ENCODE measurements at regions not wholly inside any gene's neighbourhood (a gene's known extent, or its start where the extent isn't known, plus 50 kb on each side); places are given as distances from the start of the nearest gene placed in this dataset.
"Not testable (repeated sequence)": the region's sequence is repeated elsewhere in the genome, so short reads cannot be mapped to it uniquely, and the experiment has no call there.

DNA sequence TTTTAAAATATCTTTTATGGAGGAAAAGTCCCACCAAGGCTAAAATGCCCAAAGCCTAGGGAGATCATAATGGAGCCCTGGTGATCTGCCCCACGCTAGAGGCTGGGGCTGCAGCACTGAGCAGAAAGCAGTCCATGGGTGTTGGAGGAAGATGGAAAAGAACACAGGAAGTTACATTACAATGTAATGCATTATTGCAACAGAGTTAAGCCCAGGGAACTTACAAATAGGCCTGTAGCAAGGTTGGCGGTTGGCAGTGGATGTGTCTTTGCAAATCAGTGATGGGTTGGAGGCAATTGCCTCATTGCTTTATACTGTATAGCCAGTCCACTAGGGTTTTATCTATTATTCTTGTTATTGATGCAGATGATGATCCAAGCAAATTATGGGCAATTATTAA, 399.9 kb downstream of the NDFIP2 start:
- no peak for DNase-seq (ENCODE audit: low read depth, low spot score)

DNA sequence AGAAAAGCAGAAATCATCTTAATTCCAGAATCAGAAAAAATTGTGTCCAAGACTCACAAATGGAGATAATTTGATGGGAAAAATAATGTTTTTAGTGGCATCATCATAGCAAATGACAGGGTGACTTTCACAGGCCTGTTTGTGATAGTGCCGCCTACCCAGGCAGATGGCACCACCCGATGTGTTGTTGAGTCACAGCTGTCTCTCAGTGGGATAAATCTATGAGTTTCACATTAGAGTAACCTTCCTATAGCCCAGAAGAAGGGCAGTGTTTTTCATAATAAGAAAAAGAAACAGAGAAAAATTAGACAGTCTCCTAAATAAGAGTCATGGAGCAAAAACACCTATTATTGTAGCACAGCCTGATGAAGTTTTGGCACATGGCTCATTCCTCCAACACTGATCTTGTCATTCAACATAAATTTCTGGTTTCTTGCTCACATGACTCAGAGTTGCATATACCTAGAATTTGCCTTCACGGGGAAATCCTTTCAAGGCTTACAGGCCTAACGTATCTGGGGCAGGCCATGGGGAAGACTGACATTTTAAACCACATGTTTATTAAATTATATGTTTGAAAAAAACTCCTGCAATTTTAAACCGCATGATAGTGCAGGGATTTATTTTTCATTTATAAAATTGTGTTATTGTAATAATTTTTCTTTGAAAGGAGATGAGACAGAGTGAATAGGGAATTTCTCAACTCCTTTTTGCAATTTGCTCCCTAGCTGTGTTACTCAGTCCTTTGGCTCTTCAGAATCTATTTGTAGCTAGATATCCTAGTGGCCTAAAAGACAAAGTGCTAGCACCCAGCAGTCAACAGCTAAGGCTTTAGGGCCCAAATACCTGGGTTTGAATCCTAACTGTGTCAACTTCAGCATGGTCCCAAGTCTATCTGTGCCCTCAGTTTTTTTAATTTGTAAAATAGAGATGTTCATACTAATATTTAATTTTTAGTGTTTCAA, 393.7 kb downstream of the NDFIP2 start:
- no peak for DNase-seq (ENCODE audit: low read depth, low spot score)

DNA sequence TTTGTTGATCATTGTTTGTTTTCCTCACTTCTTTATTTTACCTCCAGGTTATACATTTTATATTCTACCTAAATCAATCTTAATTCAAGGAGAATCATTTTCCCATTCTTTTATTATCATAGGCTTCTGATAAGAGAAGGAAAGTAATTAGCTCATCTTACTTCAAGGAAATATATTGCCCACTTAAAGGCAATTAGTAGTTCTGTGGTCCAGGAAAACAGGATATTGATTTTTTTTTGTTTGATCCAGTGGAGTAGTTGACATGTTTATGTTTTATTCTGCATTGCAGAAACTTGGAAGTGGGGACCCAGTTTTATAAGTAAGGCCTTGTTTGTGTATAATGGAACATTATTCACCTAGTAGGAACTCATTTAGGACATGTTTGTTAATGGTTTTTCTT, 390.6 kb downstream of the NDFIP2 start:
- no peak for DNase-seq (ENCODE audit: low read depth, low spot score)

DNA sequence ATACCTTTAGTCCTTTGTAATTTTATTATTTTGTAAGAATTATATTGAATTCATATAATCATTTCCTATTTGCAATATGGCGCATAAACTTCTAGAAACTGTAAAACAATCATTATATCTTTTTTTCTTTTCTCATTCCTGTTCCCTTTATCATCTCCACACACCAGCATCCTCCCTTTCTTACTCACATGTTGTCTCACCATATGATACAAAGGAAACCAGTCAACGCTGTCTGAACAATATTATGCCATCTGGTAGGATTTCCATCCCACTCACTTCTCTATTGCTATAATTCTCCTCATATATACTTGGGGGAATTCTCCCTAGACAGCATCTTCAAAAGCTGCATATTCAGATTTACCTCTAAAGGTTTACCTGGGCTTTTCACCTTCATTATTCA, 389.8 kb downstream of the NDFIP2 start:
- no peak for DNase-seq (ENCODE audit: low read depth, low spot score)

DNA sequence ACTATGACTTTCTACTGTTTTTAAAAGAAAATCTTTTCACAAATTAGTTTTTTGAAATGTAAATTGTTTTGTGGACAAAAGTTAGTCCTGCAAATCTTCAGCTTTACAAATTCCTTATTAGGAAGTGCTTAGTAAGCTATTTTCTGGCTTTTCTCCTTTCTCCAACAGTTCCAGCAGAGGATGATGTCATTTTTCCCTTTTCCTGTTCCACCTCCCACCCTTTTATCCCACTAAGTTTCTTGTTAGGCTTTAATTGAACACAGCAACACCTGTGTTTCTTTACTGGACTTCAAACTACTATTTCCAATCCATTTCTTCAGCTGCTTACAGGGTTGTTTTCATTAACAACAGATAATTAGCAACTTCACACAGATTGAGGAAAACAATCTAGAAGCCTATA, 389.2 kb downstream of the NDFIP2 start:
- DNase-seq (ENCODE audit: low read depth, low spot score): peak; percentile 39

DNA sequence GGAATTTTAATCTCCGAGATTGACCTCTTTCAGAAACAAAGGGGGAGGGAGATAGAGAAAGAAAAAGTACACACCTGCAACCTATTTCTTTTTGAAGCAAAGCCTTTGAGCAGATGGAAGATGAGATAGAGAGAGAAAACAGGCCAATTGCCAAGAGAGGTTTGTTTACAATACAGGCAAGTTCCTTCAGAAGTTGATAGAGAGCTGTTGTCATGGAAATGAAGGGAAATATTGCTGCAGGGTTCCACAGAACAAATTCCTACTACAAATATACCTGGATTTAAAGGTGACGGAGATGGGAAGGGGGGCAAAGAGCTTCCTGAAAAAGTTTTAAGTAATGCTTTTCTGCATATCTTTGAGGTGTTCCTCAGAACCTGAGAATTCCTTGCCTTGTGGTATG, 388.4 kb downstream of the NDFIP2 start:
- peak; percentile 67 for DNase-seq (ENCODE audit: low read depth, low spot score)

DNA sequence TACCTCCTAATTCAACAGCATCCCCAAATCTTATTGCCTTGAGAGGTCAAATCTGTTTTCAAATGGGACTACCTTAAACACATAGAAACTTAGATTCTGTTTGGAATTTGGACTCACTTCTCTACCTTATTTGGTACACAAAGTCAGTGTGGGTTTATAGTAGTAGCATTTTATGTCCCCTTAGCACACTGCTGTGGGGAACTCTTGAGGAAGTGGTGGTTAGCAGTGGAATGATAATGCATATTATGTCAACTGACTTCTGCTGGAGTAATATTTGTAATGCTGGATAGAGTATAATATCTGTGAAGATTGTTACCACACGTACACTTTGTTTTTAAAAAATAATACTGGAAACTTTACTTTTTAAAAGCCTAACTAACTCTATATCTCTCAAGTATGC, 386.3 kb downstream of the NDFIP2 start:
- no peak for DNase-seq (ENCODE audit: low read depth, low spot score)

DNA sequence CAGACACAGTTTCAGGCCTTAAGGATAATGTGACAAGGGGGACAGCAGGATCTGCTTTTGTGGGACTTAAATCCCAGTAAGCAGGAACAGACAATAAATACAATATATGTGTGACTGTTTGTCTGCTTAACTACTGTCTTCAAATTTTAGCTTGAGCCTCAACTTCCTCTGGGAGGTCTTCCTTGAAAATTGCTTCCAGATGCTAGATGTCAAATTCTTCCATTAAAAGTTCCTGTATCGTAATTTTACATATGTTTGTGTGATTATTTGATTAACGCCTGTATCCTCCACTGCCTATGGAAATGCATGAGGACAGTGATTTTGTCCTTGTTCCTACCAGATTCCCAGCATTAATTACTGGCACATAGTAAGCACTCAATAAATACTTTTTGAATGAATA, 385.5 kb downstream of the NDFIP2 start:
- no peak for DNase-seq (ENCODE audit: low read depth, low spot score)

DNA sequence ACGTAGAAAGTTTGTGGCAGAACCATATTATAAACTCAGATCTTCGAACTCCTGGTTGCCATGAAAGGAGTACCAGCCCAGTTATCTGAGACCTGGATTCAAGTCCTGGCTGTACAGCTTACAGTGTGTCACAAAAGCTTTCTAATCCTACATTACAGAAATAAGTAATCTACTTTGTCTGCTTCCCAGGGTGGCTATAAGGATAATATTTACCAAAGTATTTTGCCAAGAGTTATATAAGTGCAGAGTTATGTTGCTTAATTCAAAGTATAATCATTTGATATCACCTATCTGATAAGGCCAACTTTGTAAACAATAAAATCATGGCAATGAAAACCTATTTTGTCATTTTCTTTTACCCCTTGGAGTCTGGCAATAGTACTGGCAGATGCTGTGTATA, 381.6 kb downstream of the NDFIP2 start:
- no peak for DNase-seq (ENCODE audit: low read depth, low spot score)

DNA sequence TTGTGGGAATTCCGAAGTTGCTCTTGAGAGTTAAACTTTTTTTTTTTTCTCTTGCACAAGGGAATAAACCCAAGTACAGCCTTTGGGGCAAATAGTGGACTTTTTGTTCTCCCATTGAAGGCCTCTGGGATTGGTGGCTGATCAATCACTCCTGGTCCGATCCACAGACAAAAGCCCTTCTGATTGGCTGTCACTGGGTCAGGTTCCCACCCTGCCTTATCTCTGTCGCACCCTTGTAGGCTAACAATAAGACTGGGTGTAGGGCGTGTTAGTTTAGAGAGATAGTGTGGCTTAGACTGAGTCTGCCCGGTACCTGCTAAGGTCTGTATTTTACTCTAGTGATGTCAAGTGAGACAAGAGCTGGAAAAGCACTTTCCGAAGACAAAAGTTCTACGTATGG, 380.8 kb downstream of the NDFIP2 start:
- DNase-seq (ENCODE audit: low read depth, low spot score): no peak

DNA sequence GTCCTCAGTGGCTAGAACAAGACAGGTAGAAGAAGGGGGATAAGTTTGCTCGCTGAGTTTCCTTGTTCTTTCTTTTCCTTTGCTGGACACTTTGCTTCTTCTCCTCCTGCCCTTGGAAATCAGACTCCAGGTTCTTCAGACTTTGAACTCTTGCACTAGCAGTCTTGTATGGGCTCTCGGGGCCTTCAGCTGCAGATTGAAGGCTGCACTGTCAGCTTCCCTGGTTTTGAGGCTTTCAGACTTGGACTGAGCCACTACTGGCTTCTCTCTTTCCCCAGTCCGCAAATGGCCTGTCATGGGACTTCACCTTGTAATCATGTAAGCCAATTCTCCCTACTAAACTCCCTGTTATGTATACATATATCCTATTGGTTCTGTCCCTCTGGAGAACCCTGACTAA, 379.8 kb downstream of the NDFIP2 start:
- no peak for DNase-seq (ENCODE audit: low read depth, low spot score)

DNA sequence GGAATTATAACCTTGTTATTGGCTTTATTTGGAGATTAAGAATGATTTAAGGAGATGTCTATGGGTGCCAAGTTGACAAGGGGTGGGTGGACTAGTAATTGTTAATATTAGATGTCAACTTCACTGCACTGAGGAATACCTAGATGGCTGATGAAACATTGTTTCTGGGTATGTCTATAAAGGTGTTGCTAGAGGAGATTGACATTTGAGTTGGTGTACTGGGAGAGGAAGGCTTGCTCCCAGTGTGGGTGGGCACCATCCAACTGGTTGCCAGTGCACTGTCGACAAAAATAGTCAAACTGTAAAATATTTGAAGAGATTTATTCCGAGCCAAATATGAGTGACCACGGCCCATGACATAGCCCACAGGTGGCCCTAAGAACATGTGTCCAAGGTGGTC, 378.8 kb downstream of the NDFIP2 start:
- no peak for DNase-seq (ENCODE audit: low read depth, low spot score)

DNA sequence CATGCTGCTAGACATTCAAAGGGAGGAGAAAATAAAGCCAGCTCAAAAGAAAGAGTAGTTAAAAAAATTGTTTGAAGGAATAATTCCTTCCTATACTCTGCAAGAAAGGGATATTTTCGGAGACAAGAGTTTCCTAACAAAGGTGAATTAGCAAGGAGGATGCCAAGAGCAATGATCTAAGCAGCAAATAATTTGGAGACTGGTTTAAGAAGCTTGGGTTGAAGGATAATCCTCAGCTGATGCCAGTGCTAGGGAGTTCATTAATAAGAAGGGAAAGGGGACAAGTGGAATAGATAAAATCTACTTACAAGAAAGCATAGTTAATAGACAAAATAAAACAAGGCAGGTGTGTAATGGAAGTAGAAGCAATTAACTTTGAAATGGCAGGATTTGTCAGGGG, 372.3 kb downstream of the NDFIP2 start:
- DNase-seq (ENCODE audit: low read depth, low spot score): no peak

DNA sequence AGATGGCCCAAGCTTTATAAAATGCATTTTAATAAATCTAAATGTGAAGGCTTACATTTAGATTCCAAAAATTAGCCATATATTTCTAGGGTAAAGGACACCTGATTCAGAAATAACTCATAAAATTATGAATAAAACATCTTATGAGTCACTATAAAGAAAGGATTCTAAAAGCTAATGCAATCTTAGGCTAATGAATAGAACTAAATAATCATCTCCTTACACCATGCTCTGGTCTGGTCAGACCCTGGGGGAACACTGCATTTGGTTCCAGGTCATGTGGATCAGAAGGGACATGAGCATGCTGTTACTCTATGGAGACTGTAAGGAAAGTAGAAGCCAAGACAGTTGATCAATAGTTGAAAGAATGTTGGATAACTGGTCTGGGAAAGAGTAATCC, 370.4 kb downstream of the NDFIP2 start:
- DNase-seq (ENCODE audit: low read depth, low spot score): no peak

DNA sequence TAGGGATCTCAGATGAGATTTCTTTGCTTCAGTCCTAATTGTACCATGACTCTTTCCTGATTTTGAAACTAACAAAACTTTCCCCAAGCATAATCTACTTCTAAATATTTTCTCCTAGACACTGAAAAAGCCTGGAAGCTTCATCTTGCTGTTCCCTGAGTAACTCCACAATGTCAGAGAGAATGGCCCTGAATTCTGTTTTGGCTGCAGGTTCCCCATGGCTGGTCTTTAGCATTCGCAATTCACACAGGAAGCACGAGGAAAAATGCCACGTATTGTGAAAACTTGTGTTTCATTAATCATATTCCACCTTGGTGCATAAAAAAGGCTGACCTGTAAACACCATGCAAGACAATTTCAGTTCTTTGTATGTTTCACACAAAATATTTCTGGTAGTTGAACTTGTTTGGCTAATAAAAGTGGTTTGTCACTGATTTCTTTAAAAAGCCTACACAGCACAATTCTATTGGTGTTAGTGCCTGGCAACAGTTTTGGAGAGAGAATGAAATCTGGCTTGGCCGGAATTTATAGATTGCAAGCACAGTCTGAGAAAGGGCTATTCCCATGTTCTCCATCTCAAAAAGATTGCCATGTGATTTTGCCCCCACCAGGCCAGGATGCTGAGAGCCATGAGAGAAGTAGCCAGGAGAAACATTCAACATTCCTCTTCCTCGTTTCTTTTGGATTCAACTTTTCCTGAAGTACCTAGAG, 367.1 kb downstream of the NDFIP2 start:
- no peak for DNase-seq (ENCODE audit: low read depth, low spot score)

DNA sequence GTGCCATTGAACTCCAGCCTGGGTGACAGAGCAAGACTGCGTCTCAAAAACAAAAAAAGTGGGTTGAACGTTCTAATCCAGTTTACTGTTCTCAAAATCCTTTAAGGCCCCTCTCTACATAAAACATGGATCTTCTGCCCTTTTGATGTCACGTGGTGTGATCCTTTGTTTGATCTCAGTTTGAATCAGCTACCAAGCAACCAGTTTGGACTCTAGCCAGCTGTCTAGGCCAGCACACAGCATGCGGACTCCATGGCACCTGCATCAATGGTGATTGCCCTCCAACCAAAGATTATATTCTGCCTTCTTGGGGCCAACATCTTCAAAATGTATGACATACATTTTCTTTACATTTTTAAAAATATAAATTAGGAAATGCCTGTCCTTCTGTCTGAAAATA, 365.4 kb downstream of the NDFIP2 start:
- no peak for DNase-seq (ENCODE audit: low read depth, low spot score)

DNA sequence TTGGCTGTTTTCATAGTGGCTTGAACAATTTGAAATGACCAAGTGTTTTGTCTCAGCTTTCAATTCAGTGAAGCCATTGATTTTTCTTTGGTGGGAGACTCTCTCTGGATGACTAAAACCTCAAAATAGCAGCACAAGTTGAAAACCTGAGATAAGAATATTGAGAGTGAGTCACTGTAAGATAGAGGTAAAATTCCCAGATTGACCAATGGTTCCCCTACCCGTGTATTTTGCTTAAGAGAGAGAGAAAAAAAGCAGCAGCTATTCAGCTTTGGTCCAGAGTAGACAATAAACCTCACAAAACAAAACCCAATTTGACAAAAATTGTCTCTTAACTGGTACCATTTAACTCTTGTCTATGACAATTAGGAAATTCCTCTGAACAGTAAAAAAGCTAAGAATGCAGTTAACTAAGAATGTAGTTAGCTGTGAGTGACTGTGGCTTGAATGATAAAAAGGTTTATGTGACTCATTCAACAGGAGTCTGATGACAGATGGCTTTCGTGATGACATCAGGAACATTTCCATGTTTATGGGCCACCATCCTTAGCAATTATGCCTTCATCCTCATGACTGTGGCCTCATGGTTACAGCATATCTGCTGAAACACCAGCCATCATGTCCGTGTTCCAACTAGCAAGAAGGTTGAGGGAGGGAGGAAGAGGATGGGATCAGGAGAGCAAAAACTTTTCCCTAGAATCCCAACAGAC, 356.9 kb downstream of the NDFIP2 start:
- no peak for DNase-seq (ENCODE audit: low read depth, low spot score)

DNA sequence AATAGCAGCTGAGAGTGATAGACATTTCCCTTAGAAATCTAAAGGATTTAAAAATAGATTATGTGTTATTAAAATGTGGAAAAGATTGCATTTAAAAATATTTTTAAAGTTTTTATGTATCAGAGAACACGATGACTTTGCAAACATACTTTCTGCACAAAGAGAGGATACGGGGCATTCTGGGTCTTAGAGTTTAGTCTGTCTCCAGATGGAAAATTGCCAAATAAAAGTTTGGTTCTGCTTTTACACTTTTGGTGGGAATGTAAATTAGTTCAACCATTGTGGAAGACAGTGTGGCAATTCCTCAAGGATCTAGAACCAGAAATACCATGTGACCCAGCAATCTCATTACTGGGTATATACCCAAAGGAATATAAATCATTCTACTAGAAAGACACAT, 355.2 kb downstream of the NDFIP2 start:
- DNase-seq (ENCODE audit: low read depth, low spot score): not testable (repeated sequence)

DNA sequence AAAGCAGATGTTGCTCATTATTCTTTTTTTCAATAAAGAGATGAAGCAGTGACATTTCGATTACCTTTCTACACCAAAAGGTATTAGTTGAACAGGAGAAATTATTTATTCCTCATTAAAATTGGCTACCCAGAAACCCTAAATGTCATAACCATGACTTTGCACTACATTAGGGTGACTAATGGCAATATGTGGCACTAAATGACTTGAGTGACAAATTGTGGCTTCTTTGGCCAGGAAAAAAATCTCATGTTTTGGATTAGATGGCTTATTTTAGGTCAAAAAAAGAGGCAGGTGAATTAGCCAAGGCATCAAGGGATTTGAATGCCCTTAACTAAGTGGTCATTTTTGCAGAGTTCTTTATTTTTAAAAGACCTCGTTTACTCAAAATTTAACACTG, 353.9 kb downstream of the NDFIP2 start:
- DNase-seq (ENCODE audit: low read depth, low spot score): no peak

DNA sequence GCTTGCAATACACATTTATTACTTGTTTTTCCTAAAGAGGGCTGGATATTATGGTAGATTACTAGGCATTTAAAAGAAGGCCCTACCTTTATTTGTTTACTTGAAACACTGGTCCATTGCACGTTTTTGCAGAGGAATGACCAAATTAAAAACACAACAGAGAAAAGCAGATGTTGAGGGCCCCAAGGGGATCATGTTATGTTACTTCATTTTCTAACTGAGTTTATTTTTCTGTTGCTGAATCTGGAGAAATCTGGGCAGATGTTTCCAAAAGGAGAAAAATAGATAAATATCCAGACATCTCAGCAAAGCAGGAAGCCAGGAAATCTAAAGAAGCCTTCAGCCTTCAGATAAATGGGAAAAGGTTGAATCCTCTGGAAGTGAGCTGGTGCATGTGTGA, 353.0 kb downstream of the NDFIP2 start:
- no peak for DNase-seq (ENCODE audit: low read depth, low spot score)

DNA sequence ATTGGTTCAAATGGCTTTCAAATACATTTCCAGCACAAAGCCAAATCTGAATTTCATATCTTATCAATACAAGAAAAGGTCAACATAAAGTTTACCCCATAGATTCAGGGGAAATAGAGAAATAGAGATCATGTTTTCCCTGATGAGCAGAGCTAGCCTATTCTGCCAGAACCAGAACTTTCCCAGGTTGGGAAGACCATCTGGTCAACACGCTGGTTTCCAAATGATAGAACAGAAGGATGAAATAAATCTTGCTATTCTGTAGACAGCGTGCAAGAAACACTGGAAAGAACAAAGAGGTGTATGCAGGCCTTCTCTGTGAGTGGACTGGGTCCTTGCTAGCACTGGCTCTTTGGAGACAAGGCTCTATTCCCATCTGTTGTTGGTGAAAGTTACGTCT, 350.6 kb downstream of the NDFIP2 start:
- no peak for DNase-seq (ENCODE audit: low read depth, low spot score)

DNA sequence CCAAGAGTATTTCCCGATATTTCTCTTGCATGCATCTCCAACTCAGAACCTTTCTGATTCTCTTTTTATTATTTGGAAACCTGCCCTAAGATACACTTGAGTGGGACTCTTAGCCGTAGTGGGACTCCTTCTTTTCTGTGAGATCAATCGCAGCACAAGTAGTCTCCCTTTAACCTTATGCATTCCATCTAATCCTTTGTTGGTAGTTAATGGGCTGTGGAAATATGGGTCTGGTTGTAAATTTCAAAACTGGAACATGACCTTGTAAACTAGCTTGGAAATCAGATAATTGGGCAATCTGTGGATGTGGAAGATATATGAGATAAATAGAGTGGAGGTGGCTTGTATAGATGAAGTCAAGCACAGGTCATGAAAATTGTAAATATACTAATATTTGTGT, 350.0 kb downstream of the NDFIP2 start:
- DNase-seq (ENCODE audit: low read depth, low spot score): no peak

All from ELF-1 (cell line).